Caco-2 (cell line): ENCODE measurements at regions not wholly inside any gene's neighbourhood (a gene's known extent, or its start where the extent isn't known, plus 50 kb on each side); places are given as distances from the start of the nearest gene placed in this dataset.

Source experiments
- BruUV-seq: library from RNA; stranded (reverse); fragments of 400-500 nt; replicated peaks from 2 replicates; lab custom pipeline; 2021; lab: Mats Ljungman, UMichigan
- CTCF ChIA-PET: fragments of 300-600 bp; sonication (Branson Sonifier 250); formaldehyde crosslinking; loops from one replicate; lab custom pipeline; 2022; ENCODE audit warnings: antibody characterized with exemption; lab: Charles Lee
- POLR2A ChIA-PET: fragments of 300-600 bp; sonication (Branson Sonifier 250); formaldehyde crosslinking; loops from one replicate; lab custom pipeline; 2022; ENCODE audit warnings: antibody characterized with exemption; lab: Charles Lee
- DNase-seq, 2 experiments: peaks; one replicate each; pipeline versions ENCODE4 v3.0.0 to v3.0.0-alpha.2; 2020 to 2022
- H3K27me3 ChIP-seq: replicated peaks from 2 replicates; pipeline ENCODE4 v1.6.0; 2011; ENCODE audit warnings: low read length; ENCODE audit not compliant: control insufficient read depth, insufficient read depth
- H3K36me3 ChIP-seq: 2 replicates; pipeline ENCODE4 v1.5.1; 2011; ENCODE audit warnings: low read length; ENCODE audit not compliant: control insufficient read depth, insufficient read depth
- H3K4me1 ChIP-seq: fragments of 250-450 bp; sonication (Bioruptor Pico); 2 replicates; pipeline ENCODE4 v1.5.1; 2020; ENCODE audit warnings: mild to moderate bottlenecking
- H3K4me3 ChIP-seq: 2 replicates; pipeline ENCODE4 v1.5.1; 2011; ENCODE audit warnings: low read depth, mild to moderate bottlenecking, control low read depth, low read length
- H3K9me3 ChIP-seq: fragments of 250-450 bp; sonication (Bioruptor Pico); 2 replicates; pipeline ENCODE4 v1.5.1; 2020; ENCODE audit warnings: mild to moderate bottlenecking, moderate library complexity
- H3K27ac Mint-ChIP-seq: one replicate; pipeline ENCODE4 v1.8.0; 2022; ENCODE audit warnings: mixed read lengths; ENCODE audit not compliant: unreplicated experiment
- H3K27me3 Mint-ChIP-seq: one replicate; pipeline ENCODE4 v1.8.0; 2022; ENCODE audit warnings: mixed read lengths; ENCODE audit not compliant: insufficient read depth, unreplicated experiment
- H3K36me3 Mint-ChIP-seq: one replicate; pipeline ENCODE4 v1.8.0; 2022; ENCODE audit warnings: mild to moderate bottlenecking, mixed read lengths; ENCODE audit not compliant: insufficient read depth, unreplicated experiment
- H3K4me1 Mint-ChIP-seq: one replicate; pipeline ENCODE4 v1.8.0; 2022; ENCODE audit warnings: low read depth, mixed read lengths; ENCODE audit not compliant: unreplicated experiment
- H3K4me3 Mint-ChIP-seq: one replicate; pipeline ENCODE4 v1.8.0; 2022; ENCODE audit warnings: mild to moderate bottlenecking, moderate library complexity, mixed read lengths; ENCODE audit not compliant: unreplicated experiment
- H3K9me3 Mint-ChIP-seq: one replicate; pipeline ENCODE4 v1.8.0; 2022; ENCODE audit warnings: mixed read lengths; ENCODE audit not compliant: unreplicated experiment
- intact Hi-C: fragments of 100-400 bp; cut with micrococcal nuclease; formaldehyde crosslinking; loops from one replicate; pipeline ENCODE4 v1.10.0; 2022; ENCODE audit not compliant: unreplicated experiment
- TF ChIP-seq, protein P1 (sequence below), 2 experiments: fragments of 200-600 bp in 1 of 2; IDR thresholded peaks; 1 replicate in 1 of 2; 2 replicates in 1 of 2; pipeline versions ENCODE4 v1.5.1 to v1.8.0; 2011 to 2022; ENCODE audit warnings: antibody characterized with exemption in 1 of 2, control low read depth in 1 of 2, inconsistent platforms in 1 of 2, low read depth in 1 of 2, low read length in 1 of 2, mild to moderate bottlenecking in 1 of 2, moderate library complexity in 1 of 2; ENCODE audit not compliant: insufficient read depth in 1 of 2, severe bottlenecking in 1 of 2, unreplicated experiment in 1 of 2

DNA sequence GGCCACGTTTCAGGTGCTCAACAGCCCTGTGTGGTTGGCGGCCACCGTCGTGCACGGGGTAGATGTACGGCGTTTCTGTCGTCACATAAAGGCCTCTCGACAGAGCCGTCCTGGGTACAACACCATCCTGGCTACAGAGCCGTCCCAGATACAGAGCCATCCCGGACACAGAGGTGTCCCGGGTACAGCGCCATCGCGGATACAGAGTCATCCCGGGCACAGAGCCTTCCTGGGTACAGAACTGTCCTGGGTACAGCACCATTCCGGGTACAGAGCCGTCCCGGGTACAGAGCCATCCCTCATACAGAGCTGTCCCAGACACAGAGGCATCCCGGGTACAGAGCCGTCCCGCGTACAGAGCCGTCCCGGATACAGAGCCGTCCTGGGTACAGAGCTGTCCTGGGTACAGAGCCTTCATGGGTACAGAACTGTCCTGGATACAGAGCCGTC, 222.7 kb upstream of the SOX1 start:
- BruUV-seq: no TSS peak

DNA sequence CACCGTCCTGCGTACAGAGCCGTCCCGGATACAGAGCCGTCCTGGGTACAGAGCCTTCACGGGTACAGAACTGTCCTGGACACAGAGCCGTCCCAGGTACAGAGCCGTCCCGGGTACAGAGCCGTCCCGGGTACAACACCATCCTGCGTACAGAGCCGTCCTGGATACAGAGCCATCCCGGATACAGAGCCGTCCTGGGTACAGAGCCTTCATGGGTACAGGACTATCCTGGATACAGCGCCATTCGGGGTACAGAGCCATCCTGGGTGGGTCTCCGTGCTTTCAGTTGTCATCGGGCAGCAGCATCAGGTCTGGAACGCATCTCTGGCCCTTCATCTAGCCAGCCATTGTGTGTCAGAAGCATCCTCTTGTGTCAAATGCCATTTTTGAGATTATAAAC, 222.3 kb upstream of the SOX1 start:
- TF ChIP-seq, protein P1, sequence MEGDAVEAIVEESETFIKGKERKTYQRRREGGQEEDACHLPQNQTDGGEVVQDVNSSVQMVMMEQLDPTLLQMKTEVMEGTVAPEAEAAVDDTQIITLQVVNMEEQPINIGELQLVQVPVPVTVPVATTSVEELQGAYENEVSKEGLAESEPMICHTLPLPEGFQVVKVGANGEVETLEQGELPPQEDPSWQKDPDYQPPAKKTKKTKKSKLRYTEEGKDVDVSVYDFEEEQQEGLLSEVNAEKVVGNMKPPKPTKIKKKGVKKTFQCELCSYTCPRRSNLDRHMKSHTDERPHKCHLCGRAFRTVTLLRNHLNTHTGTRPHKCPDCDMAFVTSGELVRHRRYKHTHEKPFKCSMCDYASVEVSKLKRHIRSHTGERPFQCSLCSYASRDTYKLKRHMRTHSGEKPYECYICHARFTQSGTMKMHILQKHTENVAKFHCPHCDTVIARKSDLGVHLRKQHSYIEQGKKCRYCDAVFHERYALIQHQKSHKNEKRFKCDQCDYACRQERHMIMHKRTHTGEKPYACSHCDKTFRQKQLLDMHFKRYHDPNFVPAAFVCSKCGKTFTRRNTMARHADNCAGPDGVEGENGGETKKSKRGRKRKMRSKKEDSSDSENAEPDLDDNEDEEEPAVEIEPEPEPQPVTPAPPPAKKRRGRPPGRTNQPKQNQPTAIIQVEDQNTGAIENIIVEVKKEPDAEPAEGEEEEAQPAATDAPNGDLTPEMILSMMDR (IDR thresholded peaks at IDR 0.05; ENCODE audit: insufficient read depth in 1 of 2, low read depth in 1 of 2, low read length in 1 of 2, severe bottlenecking in 1 of 2, unreplicated experiment in 1 of 2): no peak
- Histone ChIP-seq H3K4me1 (no peaks in the 10 kb centered on the region), H3K27me3 (no peaks in the 10 kb centered on the region), H3K36me3 (no peaks in the 10 kb centered on the region), H3K9me3 (no peaks in the 10 kb centered on the region; the same call in 1 of the 2 replicates), H3K4me3 (no peak overlapping the region)
- POLR2A ChIA-PET: no interaction called here
- H3K36me3 Mint-ChIP-seq: no peaks in the 10 kb centered on the region
- no peaks in the 10 kb centered on the region for H3K9me3 Mint-ChIP-seq
- CTCF ChIA-PET: no interaction called here
- no peak overlapping the region for H3K4me3 Mint-ChIP-seq
- no TSS peak for BruUV-seq
- H3K27ac Mint-ChIP-seq: no peak overlapping the region
- H3K27me3 Mint-ChIP-seq: no peaks in the 10 kb centered on the region
- intact Hi-C loops: no loop called here
- no peaks in the 10 kb centered on the region for H3K4me1 Mint-ChIP-seq
- no peak for DNase-seq

More for the DNA sequence above, 222.7 kb upstream of the SOX1 start:
- Histone ChIP-seq H3K36me3 (no peaks in the 10 kb centered on the region), H3K27me3 (no peaks in the 10 kb centered on the region), H3K4me1 (no peaks in the 10 kb centered on the region), H3K9me3 (no peaks in the 10 kb centered on the region; the same call in 1 of the 2 replicates), H3K4me3 (no peak overlapping the region)
- TF ChIP-seq, protein P1 (IDR thresholded peaks at IDR 0.05; ENCODE audit: insufficient read depth in 1 of 2, low read depth in 1 of 2, low read length in 1 of 2, severe bottlenecking in 1 of 2, unreplicated experiment in 1 of 2): no peak
- ChIA-PET CTCF (no interaction called here), POLR2A (no interaction called here)
- intact Hi-C loops: no loop called here
- Mint-ChIP-seq H3K27ac (no peak overlapping the region), H3K27me3 (no peaks in the 10 kb centered on the region), H3K4me3 (no peak overlapping the region), H3K9me3 (no peaks in the 10 kb centered on the region), H3K36me3 (no peaks in the 10 kb centered on the region), H3K4me1 (no peaks in the 10 kb centered on the region)
- no peak for DNase-seq

DNA sequence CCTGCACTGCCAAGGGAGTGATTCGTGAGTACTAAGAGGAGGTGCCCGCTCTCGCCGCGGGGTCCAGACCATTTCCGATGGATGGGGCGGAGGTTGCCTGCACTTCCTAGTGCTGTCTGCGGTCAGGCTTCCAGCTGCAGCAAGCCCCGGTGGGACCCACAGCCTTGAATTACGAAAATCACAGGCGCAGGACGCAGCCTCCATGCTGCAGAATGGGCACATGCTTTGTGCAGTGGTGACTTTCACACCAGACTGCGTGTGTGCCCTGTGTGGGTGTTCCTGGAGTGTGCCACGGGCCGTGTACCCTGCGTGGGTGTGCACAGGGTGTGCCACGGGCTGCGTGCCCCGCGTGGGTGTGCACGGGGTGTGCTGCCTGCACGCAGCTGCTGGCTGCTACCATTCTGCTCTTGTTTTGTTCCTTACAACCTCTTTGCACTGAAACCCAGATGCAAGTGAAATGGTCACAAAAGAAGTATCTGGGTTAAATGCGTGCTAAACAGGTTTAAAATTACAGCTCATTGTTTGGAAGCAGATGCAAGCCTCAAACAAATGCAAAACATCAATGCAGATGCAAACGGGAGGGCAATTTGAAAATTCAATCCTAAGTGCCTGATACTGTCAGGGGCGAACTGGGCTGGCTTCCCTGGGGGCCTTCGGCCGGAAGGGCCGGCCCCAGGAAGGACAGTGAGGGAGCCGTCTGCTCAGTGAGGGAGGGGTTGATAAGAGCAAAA, 221.2 kb upstream of the SOX1 start:
- no peak overlapping the region for H3K4me3 Mint-ChIP-seq
- intact Hi-C loops: no loop called here
- no peaks in the 10 kb centered on the region for H3K9me3 Mint-ChIP-seq
- no peaks in the 10 kb centered on the region for H3K4me1 Mint-ChIP-seq
- POLR2A ChIA-PET: no interaction called here
- no peaks in the 10 kb centered on the region for H3K27me3 Mint-ChIP-seq
- no peaks in the 10 kb centered on the region for H3K36me3 Mint-ChIP-seq
- CTCF ChIA-PET: no interaction called here
- no peak for DNase-seq
- BruUV-seq: no TSS peak
- Histone ChIP-seq H3K36me3 (no peaks in the 10 kb centered on the region), H3K4me3 (no peak overlapping the region), H3K27me3 (no peaks in the 10 kb centered on the region), H3K9me3 (no peaks in the 10 kb centered on the region; the same call in 1 of the 2 replicates), H3K4me1 (no peaks in the 10 kb centered on the region)
- H3K27ac Mint-ChIP-seq: no peak overlapping the region
- TF ChIP-seq, protein P1 (IDR thresholded peaks at IDR 0.05; ENCODE audit: insufficient read depth in 1 of 2, low read depth in 1 of 2, low read length in 1 of 2, severe bottlenecking in 1 of 2, unreplicated experiment in 1 of 2): no peak
